Suprapubic skin (tissue), 4 donors: ENCODE measurements at regions not wholly inside any gene's neighbourhood (a gene's known extent, or its start where the extent isn't known, plus 50 kb on each side); places are given as distances from the start of the nearest gene placed in this dataset.

Experiments
- EP300 ChIP-seq: sonication (generic); formaldehyde crosslinking; IDR thresholded peaks from one replicate; pipeline ENCODE4 v1.6.1; 2017; ENCODE audit warnings: antibody characterized with exemption
- POLR2A ChIP-seq, 2 donors: fragments of 450-650 bp; IDR thresholded peaks; one replicate each; pipeline ENCODE4 v1.6.1; 2017; ENCODE audit warnings: antibody characterized with exemption in 2 of 2, mild to moderate bottlenecking in 2 of 2, moderate library complexity in 2 of 2
- POLR2AphosphoS5 ChIP-seq, 3 donors: sonication (generic); formaldehyde crosslinking; IDR thresholded peaks; one replicate each; pipeline ENCODE4 v1.6.1; 2017; ENCODE audit warnings: antibody characterized with exemption in 3 of 3
- TF ChIP-seq, protein P1 (sequence below), 2 donors: fragments of 200-600 bp in 1 of 2; fragments of 450-650 bp in 1 of 2; sonication (generic) in 1 of 2; IDR thresholded peaks; one replicate each; pipeline ENCODE4 v1.5.1; 2016 to 2019; ENCODE audit warnings: antibody characterized with exemption in 2 of 2, mild to moderate bottlenecking in 1 of 2, moderate library complexity in 1 of 2

GRCh38 chr4:170662250-170662649 lies 572.5 kb upstream of the AADAT start:
- TF ChIP-seq, protein P1, sequence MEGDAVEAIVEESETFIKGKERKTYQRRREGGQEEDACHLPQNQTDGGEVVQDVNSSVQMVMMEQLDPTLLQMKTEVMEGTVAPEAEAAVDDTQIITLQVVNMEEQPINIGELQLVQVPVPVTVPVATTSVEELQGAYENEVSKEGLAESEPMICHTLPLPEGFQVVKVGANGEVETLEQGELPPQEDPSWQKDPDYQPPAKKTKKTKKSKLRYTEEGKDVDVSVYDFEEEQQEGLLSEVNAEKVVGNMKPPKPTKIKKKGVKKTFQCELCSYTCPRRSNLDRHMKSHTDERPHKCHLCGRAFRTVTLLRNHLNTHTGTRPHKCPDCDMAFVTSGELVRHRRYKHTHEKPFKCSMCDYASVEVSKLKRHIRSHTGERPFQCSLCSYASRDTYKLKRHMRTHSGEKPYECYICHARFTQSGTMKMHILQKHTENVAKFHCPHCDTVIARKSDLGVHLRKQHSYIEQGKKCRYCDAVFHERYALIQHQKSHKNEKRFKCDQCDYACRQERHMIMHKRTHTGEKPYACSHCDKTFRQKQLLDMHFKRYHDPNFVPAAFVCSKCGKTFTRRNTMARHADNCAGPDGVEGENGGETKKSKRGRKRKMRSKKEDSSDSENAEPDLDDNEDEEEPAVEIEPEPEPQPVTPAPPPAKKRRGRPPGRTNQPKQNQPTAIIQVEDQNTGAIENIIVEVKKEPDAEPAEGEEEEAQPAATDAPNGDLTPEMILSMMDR (IDR thresholded peaks at IDR 0.05), result no peak
- TF ChIP-seq POLR2AphosphoS5 (IDR thresholded peaks at IDR 0.05) (no peak), POLR2A (IDR thresholded peaks at IDR 0.05) (no peak), EP300 (no peak)
